ENCODE measurements at regions not wholly inside any gene's neighbourhood (a gene's known extent, or its start where the extent isn't known, plus 50 kb on each side); places are given as distances from the start of the nearest gene placed in this dataset.

DNA sequence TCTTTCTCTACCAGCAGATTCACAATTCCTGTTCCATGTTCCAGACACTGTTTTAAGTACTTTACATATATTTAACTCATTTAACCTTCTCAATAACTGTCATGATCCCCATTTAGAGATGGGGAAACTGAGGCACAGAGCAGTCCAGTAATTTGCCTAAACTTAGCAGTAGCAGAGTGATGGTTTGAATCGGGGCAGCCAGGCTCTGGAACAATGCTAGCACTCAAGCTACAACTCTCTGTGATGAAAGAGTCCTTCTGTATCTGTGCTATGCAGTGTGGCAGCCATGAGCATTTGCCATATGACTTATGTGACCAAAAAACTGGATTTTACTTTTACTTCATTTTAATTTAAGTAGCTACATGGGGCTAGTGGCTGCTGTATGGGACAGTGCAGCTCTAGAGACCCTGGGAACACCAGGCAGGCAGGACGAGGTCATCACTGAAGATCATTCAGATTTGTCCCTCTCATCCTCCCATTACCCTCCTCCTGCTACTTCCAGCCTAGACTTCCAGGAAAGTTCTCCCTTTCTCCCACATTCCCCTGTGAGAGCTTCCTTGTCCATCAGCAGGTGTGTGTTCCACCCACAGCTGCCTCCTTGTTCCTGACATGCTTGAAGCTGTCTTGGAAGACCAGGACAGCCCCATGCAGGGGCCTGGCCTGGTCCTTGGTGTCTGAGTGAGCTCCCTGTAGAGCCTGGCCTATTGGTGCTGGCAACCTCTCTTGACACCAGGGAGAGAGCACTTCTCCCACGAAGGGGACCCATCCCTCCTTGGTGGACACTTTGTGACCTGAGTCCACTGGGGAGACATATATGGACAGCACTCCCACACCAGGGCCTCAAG lies 157.0 kb downstream of the MRPL14 start:
- Histone ChIP-seq H3K4me2 (replicated peaks; ENCODE audit: low read depth, low read length, poor library complexity, severe bottlenecking) (no peak overlapping the region), H3K4me3 (ENCODE audit: control extremely low read depth in 1 of 5, extremely low read depth in 1 of 5, insufficient read depth in 1 of 5, low read depth in 2 of 5, low read length in 4 of 5) (no peak overlapping the region), H4K20me1 (ENCODE audit: control insufficient read depth, insufficient read depth, low read length, poor library complexity, severe bottlenecking) (no peaks in the 10 kb centered on the region), H3K9ac (ENCODE audit: low read length) (no peak overlapping the region), H3K9me3 (ENCODE audit: control extremely low read depth in 1 of 3, control insufficient read depth in 2 of 3, insufficient read depth in 1 of 3, low read length in 2 of 3) (no peaks in the 10 kb centered on the region), H3K4me1 (ENCODE audit: control insufficient read depth in 2 of 2, insufficient read depth in 2 of 2, low read length in 2 of 2) (no peaks in the 10 kb centered on the region), H2AFZ (ENCODE audit: insufficient read depth, low read depth, low read length, poor library complexity, severe bottlenecking) (no peak overlapping the region), H3K27me3 (replicated peaks in 1 of 4; ENCODE audit: control extremely low read depth in 1 of 4, control insufficient read depth in 3 of 4, insufficient read depth in 4 of 4, low read length in 3 of 4) (peaks cover 0 to 12% (median 3%) of the 10 kb centered on the region in 4 experiments), H3K36me3 (replicated peaks in 1 of 2; ENCODE audit: control extremely low read depth in 1 of 2, control insufficient read depth in 1 of 2, extremely low read depth in 1 of 2, insufficient read depth in 2 of 2, low read length in 1 of 2) (no peaks in the 10 kb centered on the region), H3K79me2 (ENCODE audit: control insufficient read depth, insufficient read depth, low read length) (no peaks in the 10 kb centered on the region), H3K27ac (ENCODE audit: low read length in 2 of 2) (no peak overlapping the region)
- H3K27me3 Mint-ChIP-seq = peaks cover 43% of the 10 kb centered on the region
- POLR2A ChIA-PET = interaction anchor here (0.5 kb wide), 1 partner anchor 338 kb away, joined by 5 read pairs; no protein-coding TSS in a partner anchor
- TF ChIP-seq, protein P1, sequence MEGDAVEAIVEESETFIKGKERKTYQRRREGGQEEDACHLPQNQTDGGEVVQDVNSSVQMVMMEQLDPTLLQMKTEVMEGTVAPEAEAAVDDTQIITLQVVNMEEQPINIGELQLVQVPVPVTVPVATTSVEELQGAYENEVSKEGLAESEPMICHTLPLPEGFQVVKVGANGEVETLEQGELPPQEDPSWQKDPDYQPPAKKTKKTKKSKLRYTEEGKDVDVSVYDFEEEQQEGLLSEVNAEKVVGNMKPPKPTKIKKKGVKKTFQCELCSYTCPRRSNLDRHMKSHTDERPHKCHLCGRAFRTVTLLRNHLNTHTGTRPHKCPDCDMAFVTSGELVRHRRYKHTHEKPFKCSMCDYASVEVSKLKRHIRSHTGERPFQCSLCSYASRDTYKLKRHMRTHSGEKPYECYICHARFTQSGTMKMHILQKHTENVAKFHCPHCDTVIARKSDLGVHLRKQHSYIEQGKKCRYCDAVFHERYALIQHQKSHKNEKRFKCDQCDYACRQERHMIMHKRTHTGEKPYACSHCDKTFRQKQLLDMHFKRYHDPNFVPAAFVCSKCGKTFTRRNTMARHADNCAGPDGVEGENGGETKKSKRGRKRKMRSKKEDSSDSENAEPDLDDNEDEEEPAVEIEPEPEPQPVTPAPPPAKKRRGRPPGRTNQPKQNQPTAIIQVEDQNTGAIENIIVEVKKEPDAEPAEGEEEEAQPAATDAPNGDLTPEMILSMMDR (IDR thresholded peaks at IDR 0.05) = no peak
- no peak for TF ChIP-seq EZH2 (IDR thresholded peaks at IDR 0.05; ENCODE audit: borderline replicate concordance, insufficient read depth, low read depth, low read length, poor library complexity, severe bottlenecking)
- intact Hi-C loops (cut with micrococcal nuclease) = no loop called here
- 88% methylated on average over 2 of the region's 3 CpGs for WGBS (ENCODE audit: insufficient coverage)
- no peaks in the 10 kb centered on the region for H3K4me1 Mint-ChIP-seq
- ATAC-seq (ENCODE audit: low read depth) (no peak), DNase-seq (no peak)
- H3K27ac Mint-ChIP-seq = no peak overlapping the region
- CTCF ChIA-PET = no interaction called here
- no peaks in the 10 kb centered on the region for H3K9me3 Mint-ChIP-seq (ENCODE audit: insufficient read depth)
- no peak overlapping the region for H3K4me3 Mint-ChIP-seq

Measured in B cell (primary cell).